ENCODE measurements at regions not wholly inside any gene's neighbourhood (a gene's known extent, or its start where the extent isn't known, plus 50 kb on each side); places are given as distances from the start of the nearest gene placed in this dataset.

DNA sequence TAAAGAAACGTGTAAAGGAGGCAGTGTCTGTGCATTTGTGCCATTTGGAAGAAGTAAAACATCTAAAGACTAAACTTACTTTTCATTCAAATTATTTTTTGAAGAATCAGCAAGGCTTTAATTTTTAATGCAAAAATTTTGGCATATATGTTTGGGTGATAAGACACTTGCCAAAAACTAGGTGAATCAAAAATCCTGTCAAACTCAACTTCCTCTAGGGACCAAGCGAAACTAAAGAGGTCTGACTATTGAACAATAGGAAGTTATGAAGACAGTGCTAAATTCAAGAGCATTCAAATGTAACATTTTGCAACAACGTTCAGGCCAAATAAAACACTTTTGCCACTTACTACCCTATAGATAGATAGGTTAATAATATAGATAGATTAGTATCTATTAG is 306.1 kb downstream of the NOL4 start:
- no peak overlapping the region for H3K4me2 ChIP-seq (ENCODE audit: extremely low read depth, insufficient read depth, low read length)
- H3K79me2 ChIP-seq (ENCODE audit: control insufficient read depth, insufficient read depth, low read length), result no peaks in the 10 kb centered on the region
- no peak overlapping the region for H3K9ac ChIP-seq (ENCODE audit: insufficient read depth, low read length)
- DNase-seq (ENCODE audit: low read depth in 2 of 2), result no peak
- TF ChIP-seq EZH2 (IDR thresholded peaks at IDR 0.05; ENCODE audit: low read length, missing control alignments), result no peak
- H3K4me1 ChIP-seq (ENCODE audit: control insufficient read depth, extremely low read depth, insufficient read depth, low read length), result no peaks in the 10 kb centered on the region
- no peak overlapping the region for H3K4me3 ChIP-seq (replicated peaks in 1 of 4; ENCODE audit: control extremely low read depth in 1 of 4, insufficient read depth in 1 of 4, low read depth in 3 of 4, low read length in 4 of 4)
- H3K9me3 ChIP-seq (ENCODE audit: control insufficient read depth, insufficient read depth, low read depth, low read length), result no peaks in the 10 kb centered on the region
- H3K27ac ChIP-seq (ENCODE audit: insufficient read depth, low read length), result no peak overlapping the region
- no peaks in the 10 kb centered on the region for H3K27me3 ChIP-seq (ENCODE audit: control insufficient read depth, insufficient read depth, low read length)
- no peaks in the 10 kb centered on the region for H4K20me1 ChIP-seq (ENCODE audit: control insufficient read depth, extremely low read depth, insufficient read depth, low read length)
- no peaks in the 10 kb centered on the region for H3K36me3 ChIP-seq (ENCODE audit: control insufficient read depth, insufficient read depth, low read length)
- no peak overlapping the region for H2AFZ ChIP-seq (ENCODE audit: low read length)

DNA sequence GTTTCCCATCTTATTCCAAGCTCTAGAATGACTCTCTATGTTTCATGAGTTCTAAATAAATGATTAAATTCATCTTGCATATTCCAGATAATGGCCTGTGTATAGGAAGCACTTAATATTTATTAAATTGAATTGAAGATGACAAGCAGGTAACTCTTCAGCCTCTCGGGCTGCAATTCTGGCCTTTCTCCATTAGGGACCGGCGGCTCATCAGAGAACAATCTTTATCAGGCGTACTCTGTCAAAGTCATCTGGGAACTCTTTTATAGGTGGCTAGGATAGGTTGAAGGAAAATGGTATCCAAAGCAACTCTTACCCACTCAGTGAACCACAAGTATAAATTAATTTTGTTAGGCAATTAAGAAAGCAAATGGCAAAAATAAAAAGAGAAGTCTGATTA is 308.5 kb downstream of the NOL4 start:
- Histone ChIP-seq H3K27ac (ENCODE audit: insufficient read depth, low read length) (no peak overlapping the region), H3K4me2 (ENCODE audit: extremely low read depth, insufficient read depth, low read length) (no peak overlapping the region), H2AFZ (ENCODE audit: low read length) (no peak overlapping the region), H3K9me3 (ENCODE audit: control insufficient read depth, insufficient read depth, low read depth, low read length) (no peaks in the 10 kb centered on the region), H3K4me1 (ENCODE audit: control insufficient read depth, extremely low read depth, insufficient read depth, low read length) (no peaks in the 10 kb centered on the region), H3K27me3 (ENCODE audit: control insufficient read depth, insufficient read depth, low read length) (no peaks in the 10 kb centered on the region), H4K20me1 (ENCODE audit: control insufficient read depth, extremely low read depth, insufficient read depth, low read length) (no peaks in the 10 kb centered on the region), H3K9ac (ENCODE audit: insufficient read depth, low read length) (no peak overlapping the region), H3K36me3 (ENCODE audit: control insufficient read depth, insufficient read depth, low read length) (no peaks in the 10 kb centered on the region), H3K79me2 (ENCODE audit: control insufficient read depth, insufficient read depth, low read length) (no peaks in the 10 kb centered on the region), H3K4me3 (replicated peaks in 1 of 4; ENCODE audit: control extremely low read depth in 1 of 4, insufficient read depth in 1 of 4, low read depth in 3 of 4, low read length in 4 of 4) (no peak overlapping the region)
- no peak for DNase-seq (ENCODE audit: low read depth in 2 of 2)
- no peak for TF ChIP-seq CTCF (conservative IDR thresholded peaks at IDR 0.05 in 1 of 2, IDR thresholded peaks at IDR 0.05 in 1 of 2; ENCODE audit: low read depth in 1 of 2, low read length in 2 of 2)
- TF ChIP-seq EZH2 (IDR thresholded peaks at IDR 0.05; ENCODE audit: low read length, missing control alignments), result no peak

DNA sequence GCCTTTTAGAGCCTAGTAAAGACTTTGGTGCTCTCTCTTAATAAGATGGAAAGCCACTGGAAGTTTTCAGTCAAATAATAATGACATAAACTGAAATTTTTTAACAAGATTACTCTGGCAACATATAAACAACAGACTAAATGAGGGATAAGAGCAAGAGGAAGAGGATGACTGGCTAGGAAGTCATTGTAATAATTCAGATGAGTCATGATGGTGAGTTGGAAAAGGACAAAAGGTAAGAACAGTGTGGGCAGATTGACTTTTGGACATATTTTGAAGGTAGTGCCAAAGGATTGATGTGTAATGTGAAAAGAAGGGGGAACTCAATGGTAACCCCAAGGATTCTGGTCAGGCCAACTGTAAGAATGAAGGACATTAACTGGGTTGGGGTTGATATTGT is 310.3 kb downstream of the NOL4 start:
- H2AFZ ChIP-seq (ENCODE audit: low read length), result no peak overlapping the region
- no peak overlapping the region for H3K27ac ChIP-seq (ENCODE audit: insufficient read depth, low read length)
- no peak overlapping the region for H3K4me3 ChIP-seq (replicated peaks in 1 of 4; ENCODE audit: control extremely low read depth in 1 of 4, insufficient read depth in 1 of 4, low read depth in 3 of 4, low read length in 4 of 4)
- TF ChIP-seq EZH2 (IDR thresholded peaks at IDR 0.05; ENCODE audit: low read length, missing control alignments) (no peak), CTCF (conservative IDR thresholded peaks at IDR 0.05 in 1 of 2, IDR thresholded peaks at IDR 0.05 in 1 of 2; ENCODE audit: low read depth in 1 of 2, low read length in 2 of 2) (no peak)
- no peaks in the 10 kb centered on the region for H3K27me3 ChIP-seq (ENCODE audit: control insufficient read depth, insufficient read depth, low read length)
- H3K36me3 ChIP-seq (ENCODE audit: control insufficient read depth, insufficient read depth, low read length), result no peaks in the 10 kb centered on the region
- H3K9me3 ChIP-seq (ENCODE audit: control insufficient read depth, insufficient read depth, low read depth, low read length), result no peaks in the 10 kb centered on the region
- no peaks in the 10 kb centered on the region for H4K20me1 ChIP-seq (ENCODE audit: control insufficient read depth, extremely low read depth, insufficient read depth, low read length)
- H3K4me1 ChIP-seq (ENCODE audit: control insufficient read depth, extremely low read depth, insufficient read depth, low read length), result no peaks in the 10 kb centered on the region
- H3K79me2 ChIP-seq (ENCODE audit: control insufficient read depth, insufficient read depth, low read length), result no peaks in the 10 kb centered on the region
- H3K4me2 ChIP-seq (ENCODE audit: extremely low read depth, insufficient read depth, low read length), result no peak overlapping the region
- peak; percentile 8 to 71 for DNase-seq (ENCODE audit: low read depth in 2 of 2)
- no peak overlapping the region for H3K9ac ChIP-seq (ENCODE audit: insufficient read depth, low read length)
